Suprapubic skin (tissue), 3 donors: ENCODE measurements at regions not wholly inside any gene's neighbourhood (a gene's known extent, or its start where the extent isn't known, plus 50 kb on each side); places are given as distances from the start of the nearest gene placed in this dataset.

ENCODE experiments used
- EP300 ChIP-seq: sonication (generic); formaldehyde crosslinking; IDR thresholded peaks from one replicate; pipeline ENCODE4 v1.6.1; 2017; ENCODE audit warnings: antibody characterized with exemption
- POLR2A ChIP-seq, 2 donors: fragments of 450-650 bp; IDR thresholded peaks; one replicate each; pipeline ENCODE4 v1.6.1; 2017; ENCODE audit warnings: antibody characterized with exemption in 2 of 2, mild to moderate bottlenecking in 2 of 2, moderate library complexity in 2 of 2
- TF ChIP-seq, protein P1 (sequence below), 2 donors: fragments of 200-600 bp in 1 of 2; fragments of 450-650 bp in 1 of 2; sonication (generic) in 1 of 2; IDR thresholded peaks; one replicate each; pipeline ENCODE4 v1.5.1; 2016 to 2019; ENCODE audit warnings: antibody characterized with exemption in 2 of 2, mild to moderate bottlenecking in 1 of 2, moderate library complexity in 1 of 2

DNA sequence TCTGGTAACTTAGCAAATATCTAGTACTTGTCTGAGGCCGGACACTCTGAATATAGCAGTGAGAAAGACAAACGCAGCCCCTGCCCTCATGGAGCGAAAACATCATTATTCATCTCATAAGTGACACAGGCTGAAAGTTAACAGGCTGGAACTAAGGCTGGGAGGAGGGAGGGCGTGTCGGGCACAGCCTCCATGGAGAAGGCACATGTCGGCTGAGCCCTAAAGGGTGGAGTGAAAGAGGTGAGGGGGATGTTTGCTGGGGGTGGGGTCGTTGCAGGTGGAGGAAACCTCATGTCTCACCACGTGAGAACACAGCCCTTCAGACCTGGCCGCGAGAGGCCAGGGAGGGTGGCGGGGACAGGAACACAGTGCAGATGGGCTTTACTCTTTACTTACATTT is 108.8 kb upstream of the FOXC1 start:
- TF ChIP-seq, protein P1, sequence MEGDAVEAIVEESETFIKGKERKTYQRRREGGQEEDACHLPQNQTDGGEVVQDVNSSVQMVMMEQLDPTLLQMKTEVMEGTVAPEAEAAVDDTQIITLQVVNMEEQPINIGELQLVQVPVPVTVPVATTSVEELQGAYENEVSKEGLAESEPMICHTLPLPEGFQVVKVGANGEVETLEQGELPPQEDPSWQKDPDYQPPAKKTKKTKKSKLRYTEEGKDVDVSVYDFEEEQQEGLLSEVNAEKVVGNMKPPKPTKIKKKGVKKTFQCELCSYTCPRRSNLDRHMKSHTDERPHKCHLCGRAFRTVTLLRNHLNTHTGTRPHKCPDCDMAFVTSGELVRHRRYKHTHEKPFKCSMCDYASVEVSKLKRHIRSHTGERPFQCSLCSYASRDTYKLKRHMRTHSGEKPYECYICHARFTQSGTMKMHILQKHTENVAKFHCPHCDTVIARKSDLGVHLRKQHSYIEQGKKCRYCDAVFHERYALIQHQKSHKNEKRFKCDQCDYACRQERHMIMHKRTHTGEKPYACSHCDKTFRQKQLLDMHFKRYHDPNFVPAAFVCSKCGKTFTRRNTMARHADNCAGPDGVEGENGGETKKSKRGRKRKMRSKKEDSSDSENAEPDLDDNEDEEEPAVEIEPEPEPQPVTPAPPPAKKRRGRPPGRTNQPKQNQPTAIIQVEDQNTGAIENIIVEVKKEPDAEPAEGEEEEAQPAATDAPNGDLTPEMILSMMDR (IDR thresholded peaks at IDR 0.05) = no peak
- TF ChIP-seq POLR2A (IDR thresholded peaks at IDR 0.05) = no peak
- no peak for TF ChIP-seq EP300
